ENCODE measurements at regions not wholly inside any gene's neighbourhood (a gene's known extent, or its start where the extent isn't known, plus 50 kb on each side); places are given as distances from the start of the nearest gene placed in this dataset.

- Histone ChIP-seq H3K4me3 (replicated peaks; ENCODE audit: low read depth, low read length) (no peak overlapping the region), H3K36me3 (ENCODE audit: control insufficient read depth, insufficient read depth, low read length) (no peaks in the 10 kb centered on the region), H3K27me3 (replicated peaks; ENCODE audit: control insufficient read depth, insufficient read depth, low read length) (no peaks in the 10 kb centered on the region)
- TF ChIP-seq CTCF (IDR thresholded peaks at IDR 0.05; ENCODE audit: insufficient read depth, low read length, poor library complexity, severe bottlenecking), result no peak
- no peak for DNase-seq (ENCODE audit: extremely low read depth, insufficient read length)
Measured at GRCh38 chr9:85155352-85155751, 485.8 kb downstream of the NTRK2 start.

GRCh38 chr9:85151741-85152140 is 482.2 kb downstream of the NTRK2 start:
- Histone ChIP-seq H3K4me3 (replicated peaks; ENCODE audit: low read depth, low read length) (no peak overlapping the region), H3K36me3 (ENCODE audit: control insufficient read depth, insufficient read depth, low read length) (no peaks in the 10 kb centered on the region), H3K27me3 (replicated peaks; ENCODE audit: control insufficient read depth, insufficient read depth, low read length) (no peaks in the 10 kb centered on the region)
- no peak for DNase-seq (ENCODE audit: extremely low read depth, insufficient read length)
- TF ChIP-seq CTCF (IDR thresholded peaks at IDR 0.05; ENCODE audit: insufficient read depth, low read length, poor library complexity, severe bottlenecking), result no peak

GRCh38 chr9:85151162-85151561 is 481.6 kb downstream of the NTRK2 start:
- no peak for DNase-seq (ENCODE audit: extremely low read depth, insufficient read length)
- no peak for TF ChIP-seq CTCF (IDR thresholded peaks at IDR 0.05; ENCODE audit: insufficient read depth, low read length, poor library complexity, severe bottlenecking)
- Histone ChIP-seq H3K36me3 (ENCODE audit: control insufficient read depth, insufficient read depth, low read length) (no peaks in the 10 kb centered on the region), H3K4me3 (replicated peaks; ENCODE audit: low read depth, low read length) (no peak overlapping the region), H3K27me3 (replicated peaks; ENCODE audit: control insufficient read depth, insufficient read depth, low read length) (no peaks in the 10 kb centered on the region)

GRCh38 chr9:85147046-85147640 is 477.6 kb downstream of the NTRK2 start:
- H3K27me3 ChIP-seq (replicated peaks; ENCODE audit: control insufficient read depth, insufficient read depth, low read length), result no peaks in the 10 kb centered on the region

GRCh38 chr9:85142968-85143367 is 473.4 kb downstream of the NTRK2 start:
- TF ChIP-seq CTCF (IDR thresholded peaks at IDR 0.05; ENCODE audit: insufficient read depth, low read length, poor library complexity, severe bottlenecking), result peak; percentile 71
- Histone ChIP-seq H3K4me3 (replicated peaks; ENCODE audit: low read depth, low read length) (no peak overlapping the region), H3K36me3 (ENCODE audit: control insufficient read depth, insufficient read depth, low read length) (no peaks in the 10 kb centered on the region), H3K27me3 (replicated peaks; ENCODE audit: control insufficient read depth, insufficient read depth, low read length) (no peaks in the 10 kb centered on the region)
- DNase-seq (ENCODE audit: extremely low read depth, insufficient read length), result no peak

More at GRCh38 chr9:85147046-85147640, 477.6 kb downstream of the NTRK2 start:
- no peak for DNase-seq (ENCODE audit: extremely low read depth, insufficient read length)
- Histone ChIP-seq H3K4me3 (replicated peaks; ENCODE audit: low read depth, low read length) (no peak overlapping the region), H3K36me3 (ENCODE audit: control insufficient read depth, insufficient read depth, low read length) (no peaks in the 10 kb centered on the region)
- TF ChIP-seq CTCF (IDR thresholded peaks at IDR 0.05; ENCODE audit: insufficient read depth, low read length, poor library complexity, severe bottlenecking), result no peak

- Histone ChIP-seq H3K27me3 (replicated peaks; ENCODE audit: control insufficient read depth, insufficient read depth, low read length) (no peaks in the 10 kb centered on the region), H3K36me3 (ENCODE audit: control insufficient read depth, insufficient read depth, low read length) (no peaks in the 10 kb centered on the region), H3K4me3 (replicated peaks; ENCODE audit: low read depth, low read length) (no peak overlapping the region)
- no peak for DNase-seq (ENCODE audit: extremely low read depth, insufficient read length)
- no peak for TF ChIP-seq CTCF (IDR thresholded peaks at IDR 0.05; ENCODE audit: insufficient read depth, low read length, poor library complexity, severe bottlenecking)
Measured at GRCh38 chr9:85142496-85142911, 473.0 kb downstream of the NTRK2 start.
